NCI-H187 treated with DMSO at 0.1 percent for 48 hours (cell line): ENCODE measurements at regions not wholly inside any gene's neighbourhood (a gene's known extent, or its start where the extent isn't known, plus 50 kb on each side); places are given as distances from the start of the nearest gene placed in this dataset.

Experiments
- DNase-seq: peaks from one replicate; lab custom pipeline; 2025; lab: John Stamatoyannopoulos, UW

DNA sequence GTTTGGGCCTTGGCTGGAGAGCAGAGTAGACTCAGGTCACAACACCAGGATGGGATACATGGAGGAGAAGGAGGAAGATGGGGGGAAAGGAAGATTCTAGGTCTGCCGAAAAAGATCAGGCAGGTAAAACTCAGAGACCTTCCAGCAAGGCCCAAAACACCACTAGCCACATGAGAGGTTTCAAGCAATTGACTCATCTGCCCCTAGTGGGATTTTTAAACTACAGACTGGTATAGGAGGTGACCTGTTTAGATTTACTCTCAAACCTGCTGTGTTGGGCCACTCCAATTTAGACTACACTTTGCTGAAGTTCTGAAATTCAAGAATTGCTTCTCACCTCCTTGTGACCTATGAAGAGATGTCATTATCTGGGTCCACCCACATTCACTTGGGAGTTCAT lies 236.9 kb upstream of the SASH1 start:
- DNase-seq: no peak

DNA sequence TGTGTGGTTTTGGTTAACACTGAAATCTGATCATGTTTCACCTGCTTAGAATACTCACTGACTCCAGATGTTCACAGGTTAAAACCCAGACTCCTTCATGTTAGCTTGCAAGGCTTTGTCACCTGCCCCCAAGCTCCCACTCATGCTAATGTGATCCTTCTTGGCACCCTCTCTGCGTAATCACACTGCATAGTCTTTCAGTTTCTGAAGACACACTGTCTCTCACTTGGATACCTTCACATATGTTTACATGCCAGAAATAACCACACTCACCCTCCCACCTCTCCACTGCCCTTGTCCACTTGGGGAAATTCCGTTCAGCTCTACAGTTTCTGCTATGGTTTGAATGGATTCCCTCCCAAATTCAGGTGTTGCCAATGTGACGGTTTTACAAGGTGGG lies 234.7 kb upstream of the SASH1 start:
- DNase-seq: no peak

DNA sequence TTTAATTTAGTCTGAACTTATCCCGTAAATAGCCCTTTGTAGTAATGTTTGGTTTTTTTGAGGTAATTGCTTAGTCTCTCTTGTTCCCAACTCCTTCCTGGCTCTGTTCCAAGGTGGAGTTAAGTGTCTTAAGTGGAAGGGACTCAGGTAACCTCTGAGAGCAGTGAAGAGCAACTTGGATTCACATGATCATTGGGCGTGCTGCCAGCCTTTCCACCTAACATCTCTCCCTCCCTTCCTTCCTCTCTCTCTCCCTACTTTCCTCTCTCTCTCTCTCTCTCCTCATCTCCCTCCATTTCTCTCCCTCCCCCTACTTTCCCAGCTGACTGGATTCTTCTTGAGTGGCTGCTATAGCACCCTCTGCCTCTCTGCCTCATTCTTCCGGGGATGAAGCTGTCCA lies 232.9 kb upstream of the SASH1 start:
- peak; percentile 86 for DNase-seq

DNA sequence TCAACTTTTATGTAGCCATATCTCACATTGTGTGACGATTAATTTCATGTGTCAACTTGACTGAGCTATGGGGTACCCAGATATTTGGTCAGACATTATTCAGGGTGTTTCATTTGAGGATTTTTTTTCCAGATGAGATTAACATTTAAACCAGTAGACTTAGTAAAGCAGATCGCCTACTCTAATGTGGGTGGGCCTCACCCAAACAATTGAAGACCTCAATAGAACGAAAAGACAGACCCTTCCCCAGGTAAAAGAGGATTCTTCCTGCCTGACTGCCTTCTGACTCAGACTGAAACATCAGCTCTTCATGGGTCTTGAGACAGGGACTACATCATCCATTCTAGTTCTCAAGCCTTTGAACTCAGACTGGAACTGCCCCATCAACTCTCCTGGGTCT lies 231.7 kb upstream of the SASH1 start:
- no peak for DNase-seq

DNA sequence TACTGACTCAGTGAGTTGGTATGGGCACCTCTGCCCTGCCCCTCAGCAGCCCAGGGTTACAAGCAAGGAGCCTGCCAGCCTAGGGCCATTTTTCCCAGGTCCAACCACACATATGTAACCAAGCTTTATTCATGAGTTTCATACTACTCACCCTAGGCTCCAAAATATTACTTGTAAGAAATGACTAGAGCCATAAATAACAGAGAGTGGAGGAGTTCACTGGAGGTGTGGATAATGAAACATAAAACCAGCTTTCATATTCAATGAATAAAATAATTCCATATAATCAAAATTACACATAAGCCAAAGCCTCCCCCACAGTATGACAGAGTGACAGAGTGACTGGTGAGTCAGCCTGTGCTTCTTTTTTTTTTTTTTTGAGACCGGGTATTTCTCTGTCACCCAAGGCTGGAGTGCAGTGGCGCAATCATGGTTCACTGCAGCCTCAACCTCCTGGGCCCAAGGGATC lies 229.8 kb upstream of the SASH1 start:
- no peak for DNase-seq

DNA sequence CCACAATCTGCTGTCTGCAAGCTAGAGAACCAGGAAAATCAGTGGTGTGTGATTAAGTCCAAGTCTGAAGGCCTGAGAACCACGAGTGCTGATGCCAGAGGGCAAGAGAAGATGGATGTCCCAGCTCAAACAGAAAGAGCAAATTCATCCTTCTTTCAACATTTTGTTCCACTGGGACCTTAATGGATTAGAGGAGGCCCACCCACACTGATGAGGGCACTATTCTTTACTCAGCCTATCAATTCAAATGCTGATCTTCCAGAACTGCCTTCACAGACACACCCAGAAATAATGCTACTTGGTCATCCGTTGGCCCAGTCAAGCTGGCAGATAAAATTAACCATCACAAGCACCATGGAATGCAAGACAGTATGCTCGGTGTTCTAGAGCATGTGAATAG lies 226.6 kb upstream of the SASH1 start:
- DNase-seq: no peak

DNA sequence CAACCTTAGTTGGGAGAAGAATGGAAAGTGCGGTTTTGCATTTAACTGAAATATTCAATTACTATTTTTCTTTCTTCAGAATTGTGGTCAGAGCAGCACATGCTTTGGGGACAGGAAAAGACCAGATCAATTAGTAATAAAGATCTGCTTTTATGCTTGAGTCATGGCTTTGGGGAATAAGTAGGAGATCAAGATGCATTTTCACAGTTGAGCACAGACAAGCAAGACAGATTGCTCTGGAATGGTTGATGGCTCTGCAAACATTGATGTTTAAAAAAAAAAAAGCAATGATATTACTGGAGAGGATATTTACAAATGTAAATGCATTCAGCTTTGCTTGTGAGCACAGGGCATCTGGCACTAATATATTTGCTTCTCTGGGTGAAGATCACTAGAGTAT lies 224.4 kb upstream of the SASH1 start:
- no peak for DNase-seq

DNA sequence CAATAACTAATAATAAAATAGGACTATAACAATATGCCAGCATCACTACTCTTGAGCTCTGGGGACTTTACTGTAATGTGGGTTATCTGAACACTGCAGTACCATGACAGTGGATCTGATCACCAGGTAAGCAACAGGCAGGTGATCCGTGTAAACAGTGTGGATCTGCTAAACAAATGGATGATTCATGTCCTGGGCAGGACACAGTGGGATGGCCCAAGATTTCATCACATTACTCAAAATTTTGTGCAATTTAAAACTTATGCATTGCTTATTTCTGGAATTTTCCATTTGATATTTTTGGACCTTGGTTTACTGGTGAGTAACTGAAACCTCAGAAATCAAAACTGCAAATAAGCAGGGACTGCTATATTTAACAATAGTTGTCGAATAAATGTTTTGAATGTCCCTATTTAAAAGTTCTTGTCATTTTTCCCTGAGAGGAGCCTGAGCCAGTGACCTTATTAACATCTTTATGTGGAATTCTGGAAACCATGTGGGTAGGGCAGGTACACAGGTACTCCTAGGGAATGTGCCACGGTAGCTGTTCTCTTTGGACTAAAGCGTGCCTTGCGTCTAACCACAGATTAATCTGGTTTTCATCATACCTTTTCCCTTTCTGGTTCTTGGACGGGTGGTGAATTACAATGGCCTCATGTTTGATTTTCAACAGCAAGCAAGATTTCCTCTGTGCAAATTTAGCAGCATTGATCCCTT lies 214.5 kb upstream of the SASH1 start:
- no peak for DNase-seq

DNA sequence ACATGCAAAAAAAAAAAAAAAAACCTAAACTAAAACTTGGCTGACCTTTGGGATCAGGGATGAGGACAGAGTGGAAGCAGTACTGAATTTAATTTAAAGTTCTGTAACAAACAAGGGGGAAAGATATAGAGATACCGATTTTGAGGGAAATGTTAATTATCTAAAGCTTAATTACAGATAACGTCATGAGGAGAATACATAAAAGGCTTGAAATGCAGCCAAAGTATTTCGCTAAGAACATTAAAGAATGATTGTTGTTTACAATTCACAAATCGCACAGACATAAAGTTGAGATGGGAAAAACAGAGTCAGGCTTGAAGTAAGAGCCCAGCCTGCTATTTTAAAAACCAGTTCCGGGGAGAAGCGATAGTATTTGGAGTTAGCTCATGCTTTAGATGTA lies 208.0 kb upstream of the SASH1 start:
- DNase-seq: no peak

DNA sequence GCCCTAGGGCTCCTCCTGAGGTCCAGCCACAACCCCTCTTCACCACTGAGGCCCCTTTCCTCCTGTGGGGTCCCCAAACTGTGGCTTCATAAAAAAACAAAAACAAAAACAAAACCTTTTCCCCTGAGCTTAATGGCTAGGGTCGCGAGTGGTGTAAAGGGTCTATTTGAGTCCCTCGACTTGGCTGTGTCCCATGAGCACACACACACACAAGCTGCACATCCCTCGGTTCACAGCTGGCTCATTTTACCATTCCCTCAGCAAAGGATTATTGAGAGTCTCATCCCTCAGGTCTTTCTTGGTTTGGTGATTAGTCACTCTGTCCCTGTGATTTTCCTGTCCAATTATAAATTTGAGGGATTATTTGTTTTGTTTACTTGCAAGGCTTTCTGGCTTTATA lies 206.1 kb upstream of the SASH1 start:
- no peak for DNase-seq

DNA sequence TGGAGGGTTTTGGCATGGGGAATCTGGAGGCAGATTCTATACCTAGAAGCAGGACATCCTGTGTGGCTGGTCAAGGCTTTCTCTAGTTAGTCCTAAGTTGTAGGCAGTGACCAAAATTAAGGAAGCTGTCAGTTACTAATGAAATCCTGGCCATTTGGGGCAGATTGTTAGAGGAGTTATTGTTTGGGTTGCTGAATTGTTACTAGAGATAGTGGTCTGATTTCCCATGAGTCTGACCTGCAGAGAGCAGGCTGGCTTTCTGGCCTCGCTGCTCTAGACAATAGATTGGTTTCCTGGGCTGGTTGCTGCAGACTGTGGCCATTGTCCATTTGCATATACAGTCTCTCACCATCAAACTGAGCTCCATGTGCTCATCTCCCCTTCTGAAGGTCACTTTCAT lies 205.0 kb upstream of the SASH1 start:
- no peak for DNase-seq

DNA sequence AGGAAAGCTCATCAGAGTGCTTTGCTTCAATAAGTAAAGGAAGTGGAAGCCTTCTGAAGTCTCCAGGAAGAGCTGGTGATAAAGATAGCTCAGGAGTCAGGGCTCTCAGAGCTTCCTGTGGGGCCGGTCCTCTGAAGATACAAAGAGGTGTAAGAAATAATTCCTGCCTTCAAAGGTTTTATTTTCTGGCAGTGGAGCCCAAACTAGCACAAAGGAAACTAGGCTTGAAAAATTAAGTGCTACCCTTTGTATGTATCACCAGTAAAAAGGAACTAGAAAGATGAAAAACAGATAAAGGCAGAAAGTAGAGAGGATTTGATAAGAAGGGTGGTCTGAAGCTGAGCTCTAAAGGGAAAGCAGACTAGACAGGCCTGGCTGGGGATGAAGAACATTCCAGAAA lies 204.1 kb upstream of the SASH1 start:
- no peak for DNase-seq

DNA sequence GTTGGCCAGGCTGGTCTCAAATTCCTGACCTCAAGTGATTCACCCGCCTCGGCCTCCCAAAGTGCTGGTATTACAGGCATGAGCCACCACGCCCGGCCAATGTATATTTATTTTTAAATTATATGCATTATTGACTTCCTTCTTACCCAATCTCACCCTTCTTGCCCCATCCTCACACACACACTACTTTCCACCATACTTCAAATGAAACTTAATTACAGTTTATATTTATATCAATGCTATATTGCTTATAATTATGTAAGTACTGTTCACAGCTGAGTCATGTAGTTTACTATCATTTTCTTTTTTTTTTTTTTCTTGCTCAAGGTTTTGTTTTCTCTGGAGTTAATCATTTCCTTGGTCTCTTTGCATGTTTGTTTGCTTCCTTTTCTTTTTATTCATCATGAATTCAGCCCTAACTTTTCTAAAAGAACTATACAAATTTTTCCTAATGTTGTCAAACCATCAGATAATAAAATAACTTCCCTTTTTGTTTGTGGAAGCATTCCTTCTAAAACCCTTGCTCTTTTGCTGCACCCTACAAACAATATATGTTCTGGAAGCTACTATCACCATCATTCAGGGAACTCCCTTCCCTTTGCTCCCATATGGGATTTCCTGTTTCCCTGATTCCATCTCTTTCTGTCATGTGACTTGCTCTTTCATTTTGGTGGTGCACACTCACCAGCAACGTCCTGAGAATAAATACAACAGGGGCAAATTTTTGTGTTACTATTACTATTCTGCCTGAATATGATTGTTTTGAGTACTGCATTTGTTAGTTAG lies 201.7 kb upstream of the SASH1 start:
- no peak for DNase-seq

DNA sequence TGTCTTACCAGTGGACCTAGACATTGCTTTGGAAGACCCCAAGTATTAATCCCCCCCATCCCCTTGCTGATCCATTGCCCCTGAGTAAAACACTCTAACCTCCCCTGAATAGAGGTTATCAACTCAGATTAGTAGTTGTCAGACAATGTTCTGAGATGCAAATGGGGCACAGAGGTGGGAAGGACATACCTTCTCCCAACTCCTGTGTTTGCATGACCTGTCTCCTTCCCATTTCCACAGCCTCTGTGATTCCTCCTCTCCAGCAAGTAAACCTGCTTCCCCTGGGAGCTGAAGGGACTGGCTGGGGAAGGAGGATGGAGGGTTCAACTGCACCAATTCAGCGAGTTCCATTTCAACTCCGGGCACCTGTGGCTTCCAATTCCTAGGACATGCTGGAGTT lies 199.8 kb upstream of the SASH1 start:
- no peak for DNase-seq

DNA sequence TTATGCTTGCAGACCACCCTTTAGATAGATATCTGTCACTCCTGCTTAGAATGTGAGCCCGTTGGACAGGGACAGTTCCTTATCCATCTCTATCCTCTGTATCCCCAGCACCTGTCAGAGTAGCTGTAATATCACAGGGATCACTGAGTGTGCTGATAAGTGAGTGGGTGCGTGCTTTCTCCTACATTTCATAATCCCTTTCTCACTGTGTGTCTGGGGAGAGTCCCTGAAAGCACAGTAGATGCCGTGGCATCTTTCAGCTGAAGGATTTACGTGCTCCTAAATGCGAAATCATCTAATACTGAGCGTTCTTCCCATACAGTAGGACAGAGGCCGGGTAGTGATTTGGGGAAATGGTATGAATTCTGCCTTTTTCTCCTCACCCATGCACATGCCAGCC lies 198.9 kb upstream of the SASH1 start:
- DNase-seq: no peak

DNA sequence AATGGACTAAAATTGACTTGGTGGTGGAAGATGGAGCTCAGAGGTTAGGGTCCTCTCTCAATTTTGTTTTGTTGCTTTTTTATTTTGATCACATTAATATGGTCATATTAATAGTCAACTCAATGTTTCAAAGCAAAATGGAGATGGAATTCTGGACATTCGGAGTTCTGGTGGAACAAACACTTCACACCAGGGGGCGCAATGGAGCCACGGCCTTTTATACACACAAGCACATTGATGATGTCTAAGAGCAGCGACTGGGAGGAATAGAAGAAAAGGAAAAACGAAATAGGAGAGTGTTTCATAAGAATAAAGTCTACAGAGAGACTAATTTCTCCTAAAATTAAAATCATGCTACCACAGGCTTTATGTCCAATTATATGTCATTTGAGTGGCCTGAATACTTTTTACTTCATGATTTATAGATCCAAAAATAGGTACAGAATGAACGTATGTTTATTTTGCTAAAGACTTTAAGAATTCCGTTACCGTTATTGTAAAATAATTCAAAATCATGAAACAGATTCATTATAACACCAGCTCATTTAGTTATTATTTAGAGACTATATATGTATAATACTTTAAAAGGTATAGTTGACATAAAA lies 197.6 kb upstream of the SASH1 start:
- DNase-seq: peak; percentile 13

DNA sequence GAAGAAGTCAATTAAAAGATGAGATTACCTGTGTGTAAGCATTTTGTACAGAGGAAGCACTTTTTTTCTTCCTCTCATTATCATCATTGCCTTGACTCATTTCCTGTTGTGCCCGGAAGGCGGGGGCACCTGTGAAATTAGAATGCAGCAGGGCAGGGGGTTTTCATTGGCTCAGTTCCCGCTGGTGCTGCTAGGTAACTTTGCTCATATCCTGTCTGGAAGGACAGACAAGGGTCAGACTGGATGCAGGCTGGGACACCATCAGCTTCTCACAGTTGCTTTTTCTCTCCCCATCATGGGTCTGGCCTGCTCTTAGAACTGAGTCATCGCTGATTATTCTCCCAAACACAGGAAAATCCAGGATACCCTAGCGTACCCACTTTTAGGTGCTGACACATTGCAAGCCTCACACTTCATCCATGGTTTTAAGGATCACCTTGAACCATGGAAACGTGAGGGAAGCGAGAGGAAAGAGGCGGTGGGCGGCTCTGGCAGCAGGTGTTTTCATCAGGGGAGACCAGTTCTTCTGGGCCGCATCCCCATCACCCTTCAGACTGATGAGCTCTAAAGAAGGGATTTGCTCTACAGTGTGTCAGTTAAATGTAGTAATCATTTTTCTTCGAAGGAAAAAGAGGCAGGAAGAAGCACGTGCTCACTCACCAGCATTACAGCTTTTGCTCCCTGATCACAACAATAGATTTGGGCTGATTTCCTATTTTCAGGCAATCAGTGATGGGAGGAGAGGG lies 195.7 kb upstream of the SASH1 start:
- no peak for DNase-seq

DNA sequence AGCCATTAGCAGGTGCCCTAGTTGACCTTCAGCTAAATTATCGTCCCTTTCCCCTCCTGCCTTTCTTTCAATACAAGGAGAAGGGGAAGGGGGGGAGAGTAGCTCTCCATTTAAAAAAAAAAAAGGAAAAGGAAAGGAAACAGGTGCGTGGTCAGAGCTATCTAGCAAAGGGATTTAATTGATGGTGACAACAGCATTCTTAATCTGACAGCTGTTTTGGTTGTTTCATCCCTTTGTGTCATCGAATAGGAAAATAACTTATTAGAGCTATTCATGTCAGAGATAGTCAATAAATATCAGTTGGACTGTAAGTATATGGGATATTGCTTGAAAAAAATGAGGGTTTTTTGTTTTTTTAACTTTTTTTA lies 195.2 kb upstream of the SASH1 start:
- no peak for DNase-seq

DNA sequence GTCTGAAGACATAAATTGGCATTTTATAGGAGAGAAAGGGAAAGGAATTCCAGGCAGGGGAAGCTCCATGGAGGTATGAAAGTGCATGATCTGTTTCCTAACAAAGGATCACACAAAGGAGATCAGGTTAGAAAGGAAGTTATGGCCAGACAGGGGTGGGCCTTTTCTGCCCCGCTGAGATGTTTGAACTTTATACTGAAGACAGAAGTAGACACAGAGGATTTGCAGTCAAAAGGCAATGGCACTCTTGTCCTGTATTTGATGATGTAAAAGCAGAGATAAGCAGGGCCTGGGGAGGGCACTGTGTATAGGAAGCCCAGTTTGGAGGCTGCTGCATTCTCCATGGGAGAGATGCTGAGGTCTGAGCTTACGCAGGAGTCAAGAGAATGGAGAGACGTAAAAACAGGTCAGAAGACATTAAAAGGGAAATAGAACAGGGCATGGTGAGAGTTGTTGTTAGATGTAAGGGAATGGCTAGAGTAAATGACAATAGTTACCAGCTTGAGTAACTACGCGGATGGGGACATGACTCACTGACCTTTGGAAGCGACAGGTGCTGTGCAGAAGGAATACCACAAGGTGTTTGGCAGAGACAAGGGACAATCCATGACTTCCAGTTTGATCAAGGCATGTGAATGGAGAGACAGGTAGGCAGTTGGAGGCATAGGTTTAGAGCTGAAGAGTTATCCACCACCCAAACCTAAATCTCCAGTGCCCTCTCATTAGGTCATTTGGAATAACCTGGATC lies 190.6 kb upstream of the SASH1 start:
- DNase-seq: no peak

DNA sequence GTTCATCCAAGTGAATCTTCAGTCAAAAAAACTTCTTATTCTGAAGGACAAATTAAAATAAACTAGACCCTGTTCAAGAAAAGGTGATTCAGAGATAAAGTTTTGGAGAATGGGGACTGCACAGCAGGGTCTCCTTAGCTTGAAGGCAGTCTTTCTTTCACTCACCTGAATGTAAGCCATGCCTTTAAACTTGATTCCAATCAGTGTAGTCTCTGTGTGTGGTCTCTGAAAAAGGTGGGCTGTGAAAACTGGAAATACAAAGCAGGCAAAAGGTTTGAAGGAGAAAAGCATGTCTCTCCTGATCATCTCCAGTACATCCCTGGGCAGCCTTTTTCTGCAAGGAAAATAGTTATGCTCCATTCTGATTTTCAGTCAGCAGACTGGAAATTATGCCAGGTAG lies 188.0 kb upstream of the SASH1 start:
- DNase-seq: no peak

DNA sequence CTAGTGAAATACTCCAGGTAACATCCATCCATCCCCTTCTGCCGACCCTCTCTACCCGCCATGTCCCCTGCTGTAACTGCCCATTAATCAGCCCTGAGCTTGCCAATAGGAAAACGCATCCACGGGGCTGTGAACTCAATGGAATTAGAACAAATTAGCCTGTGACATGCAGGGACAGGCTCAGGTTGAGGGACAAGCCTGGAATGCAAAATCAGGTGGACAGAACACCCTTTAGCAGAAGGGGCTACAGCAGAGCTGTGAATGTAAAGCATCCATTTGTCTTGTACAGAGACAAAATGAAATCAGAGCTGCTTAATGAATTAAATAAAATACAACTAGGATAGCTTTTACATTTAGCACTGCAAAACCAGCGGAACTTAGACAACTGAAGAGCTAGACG lies 187.3 kb upstream of the SASH1 start:
- DNase-seq: no peak

DNA sequence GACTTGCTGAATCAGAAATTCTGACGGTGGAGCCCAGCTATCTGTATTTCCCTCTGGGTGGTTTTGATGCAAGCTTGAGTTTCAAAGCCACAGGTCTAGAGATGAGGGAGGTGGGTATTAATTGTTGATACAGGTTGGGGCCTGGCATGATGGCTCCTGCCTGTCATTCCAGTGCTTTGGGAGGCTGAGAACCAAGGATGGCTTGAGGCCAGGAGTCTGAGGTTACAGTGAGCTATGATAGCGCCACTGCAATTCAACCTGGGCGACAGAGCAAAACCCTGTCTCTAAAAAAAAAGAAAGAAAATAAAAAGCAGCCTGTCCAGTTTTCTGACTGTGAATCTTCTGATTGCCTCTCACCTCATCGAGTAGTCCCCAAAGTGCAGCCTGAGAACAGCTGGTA lies 184.8 kb upstream of the SASH1 start:
- no peak for DNase-seq
